Esophagus muscularis mucosa (tissue), 4 donors: ENCODE measurements at regions not wholly inside any gene's neighbourhood (a gene's known extent, or its start where the extent isn't known, plus 50 kb on each side); places are given as distances from the start of the nearest gene placed in this dataset.
A peak's percentile ranks its signal among the peaks of the same experiment; 100 is the strongest.

Experiments
- DNase-seq: peaks from one replicate; pipeline ENCODE4 v3.0.0-alpha.2; 2017; ENCODE audit errors: extremely low spot score
- H3K27ac ChIP-seq, 4 donors: fragments of 200-600 bp; sonication (generic); replicated peaks in 1 of 4; 1 replicate in 3 of 4; 2 replicates in 1 of 4; pipeline ENCODE4 v1.5.1; 2016 to 2019; ENCODE audit warnings: mild to moderate bottlenecking in 1 of 4
- H3K27me3 ChIP-seq, 4 donors: fragments of 200-600 bp; sonication (generic); one replicate each; pipeline versions ENCODE4 v1.5.1 to v1.6.0; 2016 to 2019
- H3K36me3 ChIP-seq, 4 donors: fragments of 200-600 bp; sonication (generic); one replicate each; pipeline ENCODE4 v1.5.1; 2016 to 2019
- H3K4me1 ChIP-seq, 4 donors: fragments of 200-600 bp; sonication (generic); one replicate each; pipeline ENCODE4 v1.5.1; 2016 to 2019
- H3K4me3 ChIP-seq, 4 donors: fragments of 200-600 bp; sonication (generic); 1 replicate in 2 of 4; 2 replicates in 2 of 4; pipeline ENCODE4 v1.5.1; 2016 to 2019; ENCODE audit warnings: mild to moderate bottlenecking in 4 of 4, moderate library complexity in 1 of 4
- H3K9me3 ChIP-seq, 4 donors: fragments of 200-600 bp; sonication (generic); 1 replicate in 3 of 4; 2 replicates in 1 of 4; pipeline ENCODE4 v1.5.1; 2016 to 2019
- CTCF ChIP-seq, 3 experiments: fragments of 200-600 bp in 2 of 3; fragments of 450-650 bp in 1 of 3; sonication (generic) in 2 of 3; IDR thresholded peaks; one replicate each; pipeline ENCODE4 v1.5.1; 2017 to 2019; ENCODE audit warnings: antibody characterized with exemption in 3 of 3, mild to moderate bottlenecking in 2 of 3, moderate library complexity in 1 of 3
- EP300 ChIP-seq: sonication (generic); formaldehyde crosslinking; IDR thresholded peaks from one replicate; pipeline ENCODE4 v1.6.1; 2017; ENCODE audit warnings: antibody characterized with exemption
- POLR2A ChIP-seq: fragments of 450-650 bp; IDR thresholded peaks from one replicate; pipeline ENCODE4 v1.6.1; 2017; ENCODE audit warnings: antibody characterized with exemption, moderate library complexity, mild to moderate bottlenecking, low read depth
- POLR2AphosphoS5 ChIP-seq, 2 donors: sonication (generic); formaldehyde crosslinking; IDR thresholded peaks; one replicate each; pipeline ENCODE4 v1.6.1; 2017; ENCODE audit warnings: antibody characterized with exemption in 2 of 2
- WGBS: methylation state at CpG from one replicate; pipeline ENCODE4 v1.1.5; 2018; 5-methylcytosine and 5-hydroxymethylcytosine counted together
- intact Hi-C: fragments of 100-400 bp; cut with DNase I; formaldehyde crosslinking; loops from one replicate; pipeline ENCODE4 v1.15.1; 2023

GRCh38 chr9:71250581-71250980, 129.2 kb upstream of the TRPM3 start:
- intact Hi-C loops: loop anchor here (2.0 to 5.0 kb wide), 2 partner anchors 323 to 610 kb away; no protein-coding TSS in a partner anchor
- no peaks in the 10 kb centered on the region for H3K4me1 ChIP-seq

GRCh38 chr9:71249729-71250317, 128.4 kb upstream of the TRPM3 start:
- no peaks in the 10 kb centered on the region for H3K36me3 ChIP-seq
- DNase-seq: no peak
- TF ChIP-seq POLR2AphosphoS5 (IDR thresholded peaks at IDR 0.05): no peak
- no peak for TF ChIP-seq EP300
- TF ChIP-seq POLR2A: no peak
- peak; percentile 35 to 62 (median 54) for TF ChIP-seq CTCF (IDR thresholded peaks at IDR 0.05)
- intact Hi-C loops: loop anchor here (2.0 to 5.0 kb wide), 2 partner anchors 323 to 609 kb away; no protein-coding TSS in a partner anchor
- H3K4me3 ChIP-seq: no peak overlapping the region
- no peaks in the 10 kb centered on the region for H3K4me1 ChIP-seq
- WGBS: 15% methylated on average over 5 of the region's 5 CpGs
- H3K27me3 ChIP-seq: peaks cover 0 to 11% (median 0%) of the 10 kb centered on the region in 4 donors
- no peaks in the 10 kb centered on the region for H3K9me3 ChIP-seq
- no peak overlapping the region for H3K27ac ChIP-seq

More at GRCh38 chr9:71250581-71250980, 129.2 kb upstream of the TRPM3 start:
- 21% methylated on average over 4 of the region's 4 CpGs for WGBS
- no peak for TF ChIP-seq POLR2A
- no peak for TF ChIP-seq CTCF (IDR thresholded peaks at IDR 0.05)
- no peak for TF ChIP-seq EP300
- TF ChIP-seq POLR2AphosphoS5 (IDR thresholded peaks at IDR 0.05): no peak
- no peaks in the 10 kb centered on the region for H3K9me3 ChIP-seq
- peaks cover 0 to 11% (median 0%) of the 10 kb centered on the region in 4 donors for H3K27me3 ChIP-seq
- no peak for DNase-seq
- no peak overlapping the region for H3K27ac ChIP-seq
- H3K36me3 ChIP-seq: no peaks in the 10 kb centered on the region
- H3K4me3 ChIP-seq: no peak overlapping the region

GRCh38 chr9:71245651-71246050, 124.2 kb upstream of the TRPM3 start:
- intact Hi-C loops: no loop called here
- Histone ChIP-seq H3K4me3 (no peak overlapping the region), H3K36me3 (no peaks in the 10 kb centered on the region), H3K4me1 (no peaks in the 10 kb centered on the region), H3K27me3 (peaks cover 0 to 5% (median 0%) of the 10 kb centered on the region in 4 donors), H3K27ac (no peak overlapping the region), H3K9me3 (no peaks in the 10 kb centered on the region)
- DNase-seq: no peak
- TF ChIP-seq CTCF (IDR thresholded peaks at IDR 0.05) (no peak), EP300 (no peak), POLR2A (no peak), POLR2AphosphoS5 (IDR thresholded peaks at IDR 0.05) (no peak)

- no peaks in the 10 kb centered on the region for H3K4me1 ChIP-seq
- 65% methylated on average over 5 of the region's 5 CpGs for WGBS
- no peak for DNase-seq
- TF ChIP-seq POLR2AphosphoS5 (IDR thresholded peaks at IDR 0.05): no peak
- no peak for TF ChIP-seq POLR2A
- TF ChIP-seq CTCF (IDR thresholded peaks at IDR 0.05): no peak
- TF ChIP-seq EP300: no peak
- no peaks in the 10 kb centered on the region for H3K36me3 ChIP-seq
- no peak overlapping the region for H3K4me3 ChIP-seq
- H3K27me3 ChIP-seq: no peaks in the 10 kb centered on the region
- no peak overlapping the region for H3K27ac ChIP-seq
- H3K9me3 ChIP-seq: no peaks in the 10 kb centered on the region
- intact Hi-C loops: no loop called here
Measured at GRCh38 chr9:71243951-71244350, 122.5 kb upstream of the TRPM3 start.

- Histone ChIP-seq H3K27me3 (no peaks in the 10 kb centered on the region), H3K27ac (no peak overlapping the region), H3K36me3 (no peaks in the 10 kb centered on the region), H3K4me1 (no peaks in the 10 kb centered on the region), H3K4me3 (no peak overlapping the region), H3K9me3 (no peaks in the 10 kb centered on the region)
- WGBS: 91% methylated on average over 6 of the region's 6 CpGs
- TF ChIP-seq POLR2AphosphoS5 (IDR thresholded peaks at IDR 0.05) (no peak), EP300 (no peak), CTCF (IDR thresholded peaks at IDR 0.05) (no peak), POLR2A (no peak)
- no peak for DNase-seq
- intact Hi-C loops: no loop called here
Measured at GRCh38 chr9:71242081-71242480, 120.7 kb upstream of the TRPM3 start.
